ENCODE measurements at regions not wholly inside any gene's neighbourhood (a gene's known extent, or its start where the extent isn't known, plus 50 kb on each side); places are given as distances from the start of the nearest gene placed in this dataset.

DNA sequence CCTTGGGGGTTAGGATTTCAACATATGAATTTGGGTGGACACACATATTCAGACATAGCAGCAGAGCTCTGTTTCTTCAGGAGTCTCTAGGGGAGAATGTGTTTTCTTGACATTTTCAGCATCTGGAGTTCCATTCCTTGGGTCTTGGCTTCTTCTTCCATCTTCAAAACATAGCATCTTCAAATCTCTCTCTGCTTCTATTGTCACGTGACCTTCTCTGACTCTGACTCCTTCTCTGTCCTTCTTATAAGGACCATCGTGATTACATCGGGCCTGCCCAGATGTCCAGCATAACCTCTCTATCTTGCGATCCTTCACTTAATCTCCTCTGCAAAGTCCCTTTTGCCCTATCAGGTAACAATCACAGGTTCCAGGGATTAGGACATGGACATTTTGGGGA, 101.0 kb upstream of the CHD6 start:
- Histone ChIP-seq H3K4me2 (ENCODE audit: insufficient read depth in 1 of 2, low read depth in 2 of 2, low read length in 2 of 2) (no peak overlapping the region), H2BK20ac (ENCODE audit: low read length) (no peak overlapping the region), H3K27me3 (replicated peaks in 1 of 4; ENCODE audit: control insufficient read depth in 3 of 4, extremely low read depth in 1 of 4, insufficient read depth in 3 of 4, low read length in 3 of 4) (no peaks in the 10 kb centered on the region), H3K14ac (ENCODE audit: insufficient read length) (no peak overlapping the region), H3K79me2 (ENCODE audit: control insufficient read depth in 1 of 2, insufficient read depth in 2 of 2, low read length in 2 of 2) (no peaks in the 10 kb centered on the region), H2AK5ac (ENCODE audit: low read depth, low read length) (no peak overlapping the region), H3K9me3 (ENCODE audit: insufficient read depth in 2 of 2, low read depth in 1 of 2, low read length in 1 of 2) (no peaks in the 10 kb centered on the region), H3K4me1 (replicated peaks in 1 of 4; ENCODE audit: control insufficient read depth in 3 of 4, insufficient read depth in 4 of 4, low read length in 3 of 4) (no peaks in the 10 kb centered on the region), H3K18ac (ENCODE audit: extremely low read depth, low read length) (no peak overlapping the region), H4K8ac (ENCODE audit: extremely low read depth, insufficient read depth, low read length) (no peak overlapping the region), H3K23me2 (ENCODE audit: low read depth, low read length) (no peaks in the 10 kb centered on the region), H2BK12ac (ENCODE audit: low read depth, low read length) (no peak overlapping the region), H3K23ac (ENCODE audit: insufficient read length) (no peak overlapping the region), H2BK5ac (ENCODE audit: low read depth, low read length) (no peak overlapping the region), H2BK15ac (ENCODE audit: low read length) (no peak overlapping the region), H3K9ac (replicated peaks in 1 of 4; ENCODE audit: extremely low read depth in 1 of 4, low read depth in 3 of 4, low read length in 3 of 4) (no peak overlapping the region), H3K56ac (replicated peaks; ENCODE audit: insufficient read length, low read depth, low read length) (no peak overlapping the region), H4K20me1 (replicated peaks in 1 of 2; ENCODE audit: control insufficient read depth in 1 of 2, insufficient read depth in 2 of 2, low read length in 2 of 2) (no peaks in the 10 kb centered on the region), H2AFZ (ENCODE audit: low read length) (no peak overlapping the region), H3K4me3 (ENCODE audit: extremely low read depth in 1 of 4, insufficient read depth in 2 of 4, low read depth in 3 of 4, low read length in 4 of 4) (no peak overlapping the region), H3K4ac (replicated peaks; ENCODE audit: insufficient read length, low read depth, low read length) (no peak overlapping the region), H3K36me3 (ENCODE audit: control insufficient read depth in 2 of 4, insufficient read depth in 4 of 4, low read length in 3 of 4) (no peaks in the 10 kb centered on the region), H4K5ac (ENCODE audit: insufficient read length, low read depth, low read length) (no peak overlapping the region), H3K27ac (ENCODE audit: low read depth, low read length) (no peak overlapping the region), H4K91ac (replicated peaks; ENCODE audit: insufficient read length, low read length) (no peak overlapping the region), H3K79me1 (ENCODE audit: low read depth, low read length) (no peaks in the 10 kb centered on the region), H2BK120ac (replicated peaks; ENCODE audit: low read depth, low read length) (no peak overlapping the region)
- ChIA-PET POLR2A (ENCODE audit: partially characterized antibody) (no interaction called here), CTCF (ENCODE audit: partially characterized antibody) (interaction anchor here (0.8 to 4.5 kb wide), 3 partner anchors 13 to 21 kb away, joined by 3 to 22 read pairs (median 13); no protein-coding TSS in a partner anchor)
- no peak for TF ChIP-seq CBX8 (IDR thresholded peaks at IDR 0.05; ENCODE audit: borderline replicate concordance, low read depth, low read length)
- TF ChIP-seq KDM4A (IDR thresholded peaks at IDR 0.05; ENCODE audit: low read depth, low read length, severe bottlenecking) = no peak
- no peak for TF ChIP-seq HDAC6 (IDR thresholded peaks at IDR 0.05; ENCODE audit: low read depth, low read length)
- no peak for TF ChIP-seq CHD2 (IDR thresholded peaks at IDR 0.05; ENCODE audit: low read length)
- no peak for TF ChIP-seq FOSL1 (IDR thresholded peaks at IDR 0.05; ENCODE audit: insufficient read depth, low read depth, low read length)
- TF ChIP-seq GABPA (IDR thresholded peaks at IDR 0.05; ENCODE audit: borderline replicate concordance, insufficient read depth, low read length) = no peak
- no peak for TF ChIP-seq ASH2L (IDR thresholded peaks at IDR 0.05; ENCODE audit: low read length)
- no peak for TF ChIP-seq POLR2AphosphoS5 (IDR thresholded peaks at IDR 0.05; ENCODE audit: low read depth, low read length)
- TF ChIP-seq EP300 (IDR thresholded peaks at IDR 0.05; ENCODE audit: borderline replicate concordance in 1 of 2, low read depth in 2 of 2, low read length in 2 of 2) = no peak
- TF ChIP-seq ZNF274 (IDR thresholded peaks at IDR 0.05; ENCODE audit: borderline replicate concordance, extremely low read depth, low read length) = no peak
- TF ChIP-seq TAF7 (optimal IDR thresholded peaks at IDR 0.05; ENCODE audit: borderline replicate concordance, low read depth, low read length) = no peak
- no peak for TF ChIP-seq RNF2 (IDR thresholded peaks at IDR 0.05; ENCODE audit: borderline replicate concordance, low read depth, low read length, missing control alignments, poor library complexity, severe bottlenecking)
- TF ChIP-seq SP4 (IDR thresholded peaks at IDR 0.05; ENCODE audit: low read length) = no peak
- WGBS, 2 experiments (ENCODE audit: extremely low coverage in 1 of 2, insufficient coverage in 1 of 2, insufficient read length in 1 of 2, insufficient replicate concordance in 2 of 2, low coverage in 1 of 2, low lambda C conversion rate in 2 of 2, missing lambda C conversion rate in 1 of 2) = 91% methylated on average over 4 of the region's 4 CpGs; no CpG with 5 or more reads in 1 of the 2 experiments
- FAIRE-seq = no peak
- no peak for DNase-seq (ENCODE audit: low read depth in 1 of 2, low spot score in 2 of 2)

Data from H1 (cell line).